Effector memory CD4-positive, alpha-beta T cell (primary cell): ENCODE measurements at regions not wholly inside any gene's neighbourhood (a gene's known extent, or its start where the extent isn't known, plus 50 kb on each side); places are given as distances from the start of the nearest gene placed in this dataset.

Experiments used
- DNase-seq, 3 donors: peaks; one replicate each; pipeline ENCODE4 v3.0.0-alpha.2; 2020
- H3K27ac ChIP-seq: 2 replicates; pipeline ENCODE4 v1.7.0; 2013; ENCODE audit warnings: mild to moderate bottlenecking, low read length, moderate library complexity; ENCODE audit not compliant: insufficient read depth, poor library complexity, severe bottlenecking
- H3K27me3 ChIP-seq: replicated peaks from 2 replicates; pipeline ENCODE4 v1.7.0; 2013; ENCODE audit warnings: mild to moderate bottlenecking, low read length; ENCODE audit not compliant: insufficient read depth, control insufficient read depth, poor library complexity, severe bottlenecking
- H3K36me3 ChIP-seq: 2 replicates; pipeline ENCODE4 v1.7.0; 2013; ENCODE audit warnings: mild to moderate bottlenecking, low read length, moderate library complexity; ENCODE audit not compliant: control insufficient read depth, insufficient read depth
- H3K4me1 ChIP-seq: 2 replicates; pipeline ENCODE4 v1.7.0; 2013; ENCODE audit warnings: low read length, mild to moderate bottlenecking; ENCODE audit not compliant: control insufficient read depth, insufficient read depth, poor library complexity, severe bottlenecking
- H3K4me3 ChIP-seq: 2 replicates; pipeline ENCODE4 v1.7.0; 2013; ENCODE audit warnings: low read length, low read depth, mild to moderate bottlenecking; ENCODE audit not compliant: insufficient read depth, poor library complexity, severe bottlenecking
- H3K9me3 ChIP-seq: 2 replicates; pipeline ENCODE4 v1.7.0; 2013; ENCODE audit warnings: mild to moderate bottlenecking, low read length, moderate library complexity; ENCODE audit not compliant: control insufficient read depth

GRCh38 chr3:104514371-104514770 lies 852.3 kb upstream of the ALCAM start:
- Histone ChIP-seq H3K27ac (no peak overlapping the region), H3K27me3 (no peaks in the 10 kb centered on the region), H3K4me1 (no peaks in the 10 kb centered on the region), H3K4me3 (no peak overlapping the region), H3K36me3 (no peaks in the 10 kb centered on the region), H3K9me3 (no peaks in the 10 kb centered on the region)
- DNase-seq, result no peak

DNA sequence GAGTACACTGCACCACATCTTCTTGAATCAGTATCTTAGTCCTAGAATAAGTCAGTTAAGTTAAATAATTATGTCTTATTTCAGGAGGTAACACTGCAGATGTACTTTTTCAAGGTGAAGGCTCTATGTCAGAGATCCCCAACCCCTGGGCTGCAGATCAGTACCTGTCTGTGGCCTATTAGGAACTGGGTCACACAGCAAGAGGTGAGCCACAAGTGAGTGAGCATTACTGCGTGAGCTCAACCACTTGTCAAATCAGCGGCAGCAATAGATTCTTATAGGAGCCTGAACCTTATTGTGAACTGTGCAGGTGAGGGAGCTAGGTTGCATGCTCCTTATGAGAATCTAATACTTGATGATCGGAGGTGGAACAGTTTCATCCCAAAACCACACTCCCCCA lies 851.9 kb upstream of the ALCAM start:
- Histone ChIP-seq H3K36me3 (no peaks in the 10 kb centered on the region), H3K4me1 (no peaks in the 10 kb centered on the region), H3K27ac (no peak overlapping the region), H3K9me3 (no peaks in the 10 kb centered on the region), H3K4me3 (no peak overlapping the region), H3K27me3 (no peaks in the 10 kb centered on the region)
- no peak for DNase-seq

DNA sequence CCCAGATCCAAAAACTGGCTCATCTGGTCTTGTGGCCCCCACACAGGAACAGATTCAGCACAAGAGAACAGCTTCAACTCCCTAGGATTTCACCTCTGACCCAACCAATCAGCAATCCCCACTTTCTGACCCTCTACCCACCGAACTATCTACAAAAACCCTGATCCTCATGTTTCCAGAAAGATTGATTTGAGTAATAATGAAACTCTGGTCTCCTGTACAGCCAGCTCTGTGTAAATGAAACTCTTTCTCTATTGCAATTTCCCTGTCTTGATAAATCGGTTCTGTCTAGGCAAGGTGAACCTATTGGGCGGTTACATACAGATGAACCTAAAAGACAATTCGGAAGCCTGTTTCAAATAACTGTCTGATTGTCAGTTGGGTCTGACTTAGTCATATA lies 847.6 kb upstream of the ALCAM start:
- no peak for DNase-seq
- H3K4me1 ChIP-seq, result no peaks in the 10 kb centered on the region
- no peak overlapping the region for H3K27ac ChIP-seq

GRCh38 chr3:104519468-104520227 lies 847.1 kb upstream of the ALCAM start:
- Histone ChIP-seq H3K27ac (no peak overlapping the region), H3K36me3 (no peaks in the 10 kb centered on the region), H3K4me3 (no peak overlapping the region), H3K4me1 (no peaks in the 10 kb centered on the region), H3K27me3 (no peaks in the 10 kb centered on the region), H3K9me3 (no peaks in the 10 kb centered on the region)
- no peak for DNase-seq

More for the DNA sequence above, 847.6 kb upstream of the ALCAM start:
- H3K9me3 ChIP-seq, result no peaks in the 10 kb centered on the region
- H3K27me3 ChIP-seq, result no peaks in the 10 kb centered on the region
- H3K4me3 ChIP-seq, result no peak overlapping the region
- no peaks in the 10 kb centered on the region for H3K36me3 ChIP-seq

- H3K4me1 ChIP-seq, result no peaks in the 10 kb centered on the region
- no peaks in the 10 kb centered on the region for H3K9me3 ChIP-seq
- H3K36me3 ChIP-seq, result no peaks in the 10 kb centered on the region
- H3K4me3 ChIP-seq, result no peak overlapping the region
- no peak overlapping the region for H3K27ac ChIP-seq
- no peaks in the 10 kb centered on the region for H3K27me3 ChIP-seq
- no peak for DNase-seq
Measured at GRCh38 chr3:104520228-104520655, 846.5 kb upstream of the ALCAM start.

GRCh38 chr3:104521606-104522336 lies 844.9 kb upstream of the ALCAM start:
- H3K9me3 ChIP-seq, result no peaks in the 10 kb centered on the region
- no peak for DNase-seq
- H3K27me3 ChIP-seq, result no peaks in the 10 kb centered on the region
- H3K4me1 ChIP-seq, result no peaks in the 10 kb centered on the region
- no peak overlapping the region for H3K27ac ChIP-seq
- no peaks in the 10 kb centered on the region for H3K36me3 ChIP-seq
- H3K4me3 ChIP-seq, result no peak overlapping the region

DNA sequence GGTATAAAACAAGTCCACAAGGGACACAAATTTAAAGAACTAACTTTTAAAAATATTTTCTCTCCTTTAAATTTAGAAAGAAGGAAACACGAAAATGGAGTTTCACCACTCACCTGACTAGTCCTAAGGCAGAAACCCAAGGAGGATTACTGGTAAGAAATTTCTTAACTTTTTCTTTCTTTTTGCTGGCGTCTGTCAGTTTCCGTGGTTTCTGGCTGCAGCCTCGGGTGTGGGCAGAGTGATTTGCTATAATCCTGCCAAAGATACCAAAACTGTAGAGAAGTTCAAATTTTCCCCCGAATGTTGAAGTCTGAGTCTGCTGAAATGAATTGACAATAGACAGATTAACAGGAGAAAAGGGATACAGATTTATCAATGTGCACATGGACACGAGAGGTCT lies 843.6 kb upstream of the ALCAM start:
- no peak overlapping the region for H3K4me3 ChIP-seq

GRCh38 chr3:104526901-104527401 lies 839.8 kb upstream of the ALCAM start:
- Histone ChIP-seq H3K36me3 (no peaks in the 10 kb centered on the region), H3K27me3 (no peaks in the 10 kb centered on the region), H3K4me1 (no peaks in the 10 kb centered on the region), H3K27ac (no peak overlapping the region), H3K9me3 (no peaks in the 10 kb centered on the region), H3K4me3 (no peak overlapping the region)
- DNase-seq, result no peak

More for the DNA sequence above, 843.6 kb upstream of the ALCAM start:
- Histone ChIP-seq H3K9me3 (no peaks in the 10 kb centered on the region), H3K4me1 (no peaks in the 10 kb centered on the region), H3K27ac (no peak overlapping the region), H3K36me3 (no peaks in the 10 kb centered on the region), H3K27me3 (no peaks in the 10 kb centered on the region)
- no peak for DNase-seq

DNA sequence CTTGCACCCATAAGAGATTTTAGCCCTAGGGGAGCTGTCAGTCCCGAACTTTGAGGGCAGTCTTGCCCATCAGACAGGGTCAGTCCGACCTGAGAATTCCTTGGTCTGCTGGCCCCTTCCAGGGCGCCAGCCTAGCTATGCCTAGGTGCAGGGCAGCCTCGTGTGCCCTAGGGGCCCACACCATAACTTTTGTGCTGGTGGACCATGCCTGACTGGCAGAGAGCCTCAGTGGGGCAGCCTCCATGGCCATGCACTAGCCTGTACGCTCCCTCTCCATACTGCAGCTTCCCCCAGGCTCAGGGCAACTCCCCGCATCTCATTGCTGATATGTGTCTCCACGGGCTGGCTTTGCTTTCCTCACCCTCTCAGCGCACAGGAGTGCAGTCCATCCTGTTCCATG lies 835.8 kb upstream of the ALCAM start:
- no peak overlapping the region for H3K4me3 ChIP-seq
- no peaks in the 10 kb centered on the region for H3K36me3 ChIP-seq
- no peaks in the 10 kb centered on the region for H3K4me1 ChIP-seq
- H3K9me3 ChIP-seq, result no peaks in the 10 kb centered on the region
- DNase-seq, result no peak
- no peak overlapping the region for H3K27ac ChIP-seq
- no peaks in the 10 kb centered on the region for H3K27me3 ChIP-seq

DNA sequence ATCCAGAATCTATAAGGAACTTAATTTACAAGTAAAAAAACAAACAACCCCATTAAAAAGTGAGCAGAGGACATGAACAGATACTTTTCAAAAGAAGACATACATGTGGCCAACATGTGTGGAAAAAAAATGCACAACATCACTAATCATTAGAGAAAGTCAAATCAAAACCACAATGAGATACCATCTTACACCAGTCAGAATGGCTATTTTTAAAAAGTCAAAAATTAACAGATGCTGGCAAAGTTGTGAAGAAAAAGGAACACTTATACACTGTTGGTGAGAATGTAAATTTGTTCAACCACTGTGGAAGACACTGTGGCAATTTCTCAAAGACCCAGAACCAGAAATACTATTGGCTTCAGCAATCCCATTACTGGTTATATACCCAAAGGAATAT lies 830.0 kb upstream of the ALCAM start:
- H3K27ac ChIP-seq, result no peak overlapping the region
- no peaks in the 10 kb centered on the region for H3K27me3 ChIP-seq
- no peaks in the 10 kb centered on the region for H3K4me1 ChIP-seq
- no peaks in the 10 kb centered on the region for H3K9me3 ChIP-seq
- H3K4me3 ChIP-seq, result no peak overlapping the region
- DNase-seq, result no peak
- no peaks in the 10 kb centered on the region for H3K36me3 ChIP-seq
